HepG2 (cell line): ENCODE measurements at regions not wholly inside any gene's neighbourhood (a gene's known extent, or its start where the extent isn't known, plus 50 kb on each side); places are given as distances from the start of the nearest gene placed in this dataset.

Experiments
- ATAC-seq: fragments of 200-7000 bp; cut with Tn5 transposase; 3 replicates; pipeline ENCODE4 v1.9.1; 2020; ENCODE audit warnings: mild to moderate bottlenecking, moderate library complexity
- BruUV-seq: library from RNA; stranded (reverse); fragments of 400-500 nt; replicated peaks from 2 replicates; lab custom pipeline; 2021; lab: Mats Ljungman, UMichigan
- CTCF ChIA-PET: fragments of 300-600 bp; formaldehyde crosslinking; extraction: SDS; loops from one replicate; lab custom pipeline; 2021; ENCODE audit warnings: low total read pairs, inconsistent platforms, low intra/inter-chr PET ratio; lab: Yijun Ruan, JAX
- POLR2A ChIA-PET: fragments of 350-600 bp; sonication (Branson Sonifier 250); formaldehyde crosslinking; loops from one replicate; lab custom pipeline; 2020; ENCODE audit warnings: antibody characterized with exemption, inconsistent platforms; lab: Yijun Ruan, JAX
- DNase-seq: peaks from one replicate; pipeline ENCODE4 v3.0.0-alpha.2; 2015; ENCODE audit warnings: low spot score
- FAIRE-seq: peaks from 3 replicates; lab custom pipeline; 2011; peaks lifted over from hg19 to GRCh38; lab: Jason Lieb, UNC
- H2AFZ ChIP-seq: one replicate; pipeline ENCODE4 v1.6.1; 2011; ENCODE audit warnings: low read length, inconsistent platforms
- H3K27ac ChIP-seq: fragments of 300-600 bp; 3 replicates; pipeline ENCODE4 v1.8.0; 2011; ENCODE audit warnings: mixed run types, mild to moderate bottlenecking, mixed read lengths, low read length, inconsistent platforms; ENCODE audit not compliant: insufficient read depth; ENCODE audit errors: extremely low read length
- H3K27me3 ChIP-seq, 2 experiments: fragments of 200-600 bp in 1 of 2; 2 replicates in 1 of 2; 3 replicates in 1 of 2; pipeline versions ENCODE4 v1.6.0 to v1.8.0; 2011; ENCODE audit warnings: low read length in 2 of 2, mild to moderate bottlenecking in 2 of 2, moderate library complexity in 2 of 2, inconsistent platforms in 1 of 2; ENCODE audit not compliant: insufficient read depth in 2 of 2, control insufficient read depth in 1 of 2
- H3K36me3 ChIP-seq, 2 experiments: fragments of 200-600 bp in 1 of 2; replicated peaks in 1 of 2; 2 replicates in 1 of 2; 3 replicates in 1 of 2; pipeline versions ENCODE4 v1.5.1 to v1.8.0; 2011; ENCODE audit warnings: low read length in 2 of 2, inconsistent platforms in 1 of 2; ENCODE audit not compliant: insufficient read depth in 2 of 2, control insufficient read depth in 1 of 2
- H3K4me1 ChIP-seq: 2 replicates; pipeline ENCODE4 v1.5.1; 2012; ENCODE audit warnings: low read length, inconsistent platforms; ENCODE audit not compliant: insufficient read depth
- H3K4me2 ChIP-seq: 2 replicates; pipeline ENCODE4 v1.6.0; 2011; ENCODE audit warnings: low read depth, low read length, inconsistent platforms
- H3K4me3 ChIP-seq, 3 experiments: fragments of 200-600 bp in 1 of 3; sonication (generic), shearing (Covaris generic) in 1 of 3; replicated peaks in 1 of 3; 2 replicates each; pipeline ENCODE4 v1.5.1; 2011 to 2016; ENCODE audit warnings: low read length in 3 of 3, inconsistent platforms in 2 of 3, low read depth in 2 of 3, mild to moderate bottlenecking in 2 of 3, control low read depth in 1 of 3, mixed read lengths in 1 of 3; ENCODE audit not compliant: insufficient read depth in 1 of 3
- H3K79me2 ChIP-seq: one replicate; pipeline ENCODE4 v1.6.1; 2011; ENCODE audit warnings: low read length, inconsistent platforms; ENCODE audit not compliant: insufficient read depth
- H3K9ac ChIP-seq: 2 replicates; pipeline ENCODE4 v1.6.0; 2011; ENCODE audit warnings: mild to moderate bottlenecking, low read depth, low read length, inconsistent platforms; ENCODE audit not compliant: insufficient read depth
- H3K9me3 ChIP-seq: 2 replicates; pipeline ENCODE4 v1.5.1; 2012; ENCODE audit warnings: mild to moderate bottlenecking, low read length
- H4K20me1 ChIP-seq: 2 replicates; pipeline ENCODE4 v1.6.0; 2011; ENCODE audit warnings: inconsistent platforms, mild to moderate bottlenecking, low read length, moderate library complexity; ENCODE audit not compliant: insufficient read depth
- ARNT ChIP-seq: fragments of 450-650 bp; IDR thresholded peaks from 2 replicates; pipeline ENCODE4 v1.6.1; 2017
- BRF2 ChIP-seq: sonication (generic); formaldehyde crosslinking; IDR thresholded peaks from 2 replicates; pipeline ENCODE4 v1.8.1; 2022; ENCODE audit warnings: mild to moderate bottlenecking, missing genetic modification reagents
- CREB1 ChIP-seq, 2 experiments: fragments of 450-650 bp in 1 of 2; IDR thresholded peaks; 2 replicates each; pipeline ENCODE4 v1.6.1; 2016 to 2017; ENCODE audit warnings: control low read depth in 1 of 2, mild to moderate bottlenecking in 1 of 2, missing compliant biosample characterization in 1 of 2, missing genetic modification characterization in 1 of 2
- DZIP1 ChIP-seq: sonication (generic); formaldehyde crosslinking; IDR thresholded peaks from 2 replicates; pipeline ENCODE4 v1.5.0; 2020; ENCODE audit warnings: mild to moderate bottlenecking, missing genetic modification reagents
- GLMP ChIP-seq: sonication (generic); formaldehyde crosslinking; IDR thresholded peaks from 2 replicates; pipeline ENCODE4 v1.9.0; 2021; ENCODE audit warnings: missing genetic modification reagents, mild to moderate bottlenecking, borderline replicate concordance
- HHEX ChIP-seq: IDR thresholded peaks from 2 replicates; pipeline ENCODE4 v1.6.1; 2016; ENCODE audit warnings: control low read depth
- HMGA1 ChIP-seq: sonication (generic); formaldehyde crosslinking; conservative IDR thresholded peaks from 2 replicates; pipeline ENCODE4 v1.4.0; 2020; ENCODE audit warnings: missing genetic modification reagents
- HNF4G ChIP-seq, 2 experiments: sonication (generic) in 1 of 2; formaldehyde crosslinking in 1 of 2; IDR thresholded peaks; 2 replicates each; pipeline versions ENCODE4 v1.4.0 to v1.6.1; 2011 to 2020; ENCODE audit warnings: borderline replicate concordance in 2 of 2, low read depth in 2 of 2, mild to moderate bottlenecking in 2 of 2, low read length in 1 of 2, missing genetic modification reagents in 1 of 2, moderate library complexity in 1 of 2
- MAF1 ChIP-seq: sonication (generic); formaldehyde crosslinking; IDR thresholded peaks from 2 replicates; pipeline ENCODE4 v1.5.0; 2020; ENCODE audit warnings: missing genetic modification reagents, borderline replicate concordance
- MEIS1 ChIP-seq: sonication (generic); formaldehyde crosslinking; IDR thresholded peaks from 2 replicates; pipeline ENCODE4 v1.9.0; 2021; ENCODE audit warnings: mild to moderate bottlenecking, missing genetic modification reagents, moderate library complexity, borderline replicate concordance
- NR2F1 ChIP-seq, 2 experiments: fragments of 450-650 bp in 1 of 2; formaldehyde crosslinking in 1 of 2; IDR thresholded peaks; 2 replicates each; pipeline versions ENCODE4 v1.5.0 to v1.6.1; 2016 to 2020; ENCODE audit warnings: mild to moderate bottlenecking in 1 of 2, missing compliant biosample characterization in 1 of 2, missing genetic modification reagents in 1 of 2, moderate library complexity in 1 of 2
- TARDBP ChIP-seq: sonication (generic); formaldehyde crosslinking; IDR thresholded peaks from 2 replicates; pipeline ENCODE4 v1.8.0; 2022; ENCODE audit warnings: mild to moderate bottlenecking, missing genetic modification reagents
- ZNF121 ChIP-seq: sonication (generic); formaldehyde crosslinking; IDR thresholded peaks from 2 replicates; pipeline ENCODE4 v1.5.0; 2020; ENCODE audit warnings: mild to moderate bottlenecking, missing genetic modification reagents
- ZNF20 ChIP-seq: sonication (generic); formaldehyde crosslinking; IDR thresholded peaks from 2 replicates; pipeline ENCODE4 v1.4.0; 2020; ENCODE audit warnings: mild to moderate bottlenecking, moderate library complexity, missing genetic modification reagents
- ZNF253 ChIP-seq: sonication (generic); formaldehyde crosslinking; IDR thresholded peaks from 2 replicates; pipeline ENCODE4 v1.8.0; 2022; ENCODE audit warnings: mild to moderate bottlenecking, missing genetic modification reagents, borderline replicate concordance
- ZNF468 ChIP-seq: sonication (generic); formaldehyde crosslinking; IDR thresholded peaks from 2 replicates; pipeline ENCODE4 v1.8.0; 2022; ENCODE audit warnings: mild to moderate bottlenecking, moderate library complexity, missing genetic modification reagents
- ZNF510 ChIP-seq: sonication (generic); formaldehyde crosslinking; IDR thresholded peaks from 2 replicates; pipeline ENCODE4 v1.4.0; 2020; ENCODE audit warnings: low read depth, mild to moderate bottlenecking, missing genetic modification reagents
- ZNF850 ChIP-seq: sonication (generic); formaldehyde crosslinking; conservative IDR thresholded peaks from 2 replicates; pipeline ENCODE4 v1.9.0; 2021; ENCODE audit warnings: mild to moderate bottlenecking, missing genetic modification reagents
- WGBS: methylation state at CpG from one replicate; pipeline ENCODE4 v1.1.6; 2017; ENCODE audit warnings: low lambda C conversion rate; 5-methylcytosine and 5-hydroxymethylcytosine counted together
- in situ Hi-C: cut with HindIII; loops from 2 replicates; pipeline ENCODE4 v1.10.0; 2017; ENCODE audit warnings: low pct_unique_long_range_greater_than_20kb; ENCODE audit not compliant: extremely low pct_ligation_motif_present
- intact Hi-C: fragments of 100-400 bp; cut with micrococcal nuclease; formaldehyde crosslinking; loops from one replicate; pipeline ENCODE4 v1.10.0; 2022; ENCODE audit not compliant: unreplicated experiment

- no peak for TF ChIP-seq ZNF20
- TF ChIP-seq MEIS1 (CRISPR knock-in tag): no peak
- no peak for TF ChIP-seq ZNF121 (CRISPR knock-in tag)
- no peak for TF ChIP-seq DZIP1 (CRISPR knock-in tag)
- TF ChIP-seq, all 625 proteins: peak for 0
Observed at GRCh38 chr6:5851261-5851757, 155.4 kb downstream of the NRN1 start (continued).

- CTCF ChIA-PET: no interaction called here
- Histone ChIP-seq H3K27ac (no peak overlapping the region), H3K79me2 (no peaks in the 10 kb centered on the region), H3K4me1 (no peaks in the 10 kb centered on the region), H3K4me3 (no peak overlapping the region), H3K4me2 (no peak overlapping the region), H3K27me3 (peaks cover 10 to 83% of the 10 kb centered on the region in 2 experiments; a peak in 4 of 5 replicates), H3K9me3 (no peaks in the 10 kb centered on the region), H4K20me1 (no peaks in the 10 kb centered on the region), H3K9ac (no peak overlapping the region), H2AFZ (no peak overlapping the region), H3K36me3 (no peaks in the 10 kb centered on the region)
- DNase-seq (no peak), ATAC-seq (no peak), FAIRE-seq (no peak)
- in situ Hi-C loops (no loop called here), intact Hi-C loops (no loop called here)
- BruUV-seq: no TSS peak
- POLR2A ChIA-PET: no interaction called here
- TF ChIP-seq ZNF468 (CRISPR knock-in tag) (no peak), NR2F1 (CRISPR knock-in tag; IDR thresholded peaks at IDR 0.05) (no peak), TARDBP (CRISPR knock-in tag) (no peak), ZNF253 (CRISPR knock-in tag) (no peak), HMGA1 (CRISPR knock-in tag) (no peak), CREB1 (IDR thresholded peaks at IDR 0.05) (no peak), CREB1 (CRISPR knock-in tag; IDR thresholded peaks at IDR 0.05) (no peak), HNF4G (IDR thresholded peaks at IDR 0.05; ENCODE audit: borderline replicate concordance, low read depth, low read length) (no peak), HNF4G (CRISPR knock-in tag; IDR thresholded peaks at IDR 0.05; ENCODE audit: borderline replicate concordance, low read depth) (no peak), MAF1 (CRISPR knock-in tag) (no peak), GLMP (CRISPR knock-in tag) (no peak), ZNF850 (CRISPR knock-in tag) (no peak), ARNT (no peak), ZNF510 (no peak), HHEX (no peak), BRF2 (CRISPR knock-in tag) (no peak)
- 23% methylated on average over 16 of the region's 16 CpGs for WGBS
Observed at GRCh38 chr6:5850848-5851255, 155.9 kb downstream of the NRN1 start.
